ES-I3 (cell line): ENCODE measurements at regions not wholly inside any gene's neighbourhood (a gene's known extent, or its start where the extent isn't known, plus 50 kb on each side); places are given as distances from the start of the nearest gene placed in this dataset.

Source experiments
- H3K36me3 ChIP-seq: 2 replicates; pipeline ENCODE4 v1.6.1; 2013; ENCODE audit warnings: mild to moderate bottlenecking, low read length, control low read depth, moderate library complexity; ENCODE audit not compliant: insufficient read depth
- H3K4me1 ChIP-seq: 2 replicates; pipeline ENCODE4 v1.6.1; 2013; ENCODE audit warnings: mild to moderate bottlenecking, control low read depth, low read length; ENCODE audit not compliant: insufficient read depth
- H3K9ac ChIP-seq: 2 replicates; pipeline ENCODE4 v1.6.1; 2013; ENCODE audit warnings: low read depth, mild to moderate bottlenecking, low read length, moderate library complexity
- H3K9me3 ChIP-seq: 2 replicates; pipeline ENCODE4 v1.6.1; 2013; ENCODE audit warnings: mild to moderate bottlenecking, low read length, moderate library complexity; ENCODE audit not compliant: control insufficient read depth, insufficient read depth

DNA sequence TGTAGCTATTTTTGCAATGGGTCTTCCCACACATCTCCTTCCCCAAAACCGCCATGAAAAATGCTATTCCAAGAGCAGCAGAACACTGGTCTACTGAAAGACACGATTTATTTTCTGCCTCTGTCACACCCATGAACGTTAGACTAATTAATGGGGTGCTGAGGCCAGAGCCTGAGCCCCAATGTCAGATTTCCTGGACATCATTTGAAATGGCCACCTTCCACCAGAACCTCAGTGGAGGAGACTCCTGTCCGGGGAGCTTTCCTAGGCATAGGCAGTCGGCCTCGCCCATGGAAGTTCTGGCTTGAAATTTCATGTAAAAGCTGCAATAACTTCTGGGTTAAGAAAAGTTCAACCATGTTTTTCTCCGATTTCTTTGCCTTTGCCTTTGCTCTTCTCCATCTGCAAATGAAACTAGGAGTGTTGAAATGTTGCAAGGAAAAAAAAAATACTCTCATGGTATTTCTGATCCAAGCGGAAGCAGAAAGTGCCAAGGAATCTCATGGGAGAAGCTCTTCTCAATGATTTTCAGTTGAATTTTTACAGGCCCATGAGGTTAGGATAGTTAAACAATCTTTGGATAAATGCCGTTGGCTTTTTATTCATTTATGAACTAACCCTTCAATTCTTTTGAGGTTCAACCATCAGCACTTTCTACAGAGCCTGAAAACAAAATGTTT lies 570.8 kb upstream of the MGMT start:
- Histone ChIP-seq H3K36me3 (no peaks in the 10 kb centered on the region), H3K9ac (no peak overlapping the region), H3K4me1 (peaks cover 11% of the 10 kb centered on the region; the same call in 1 of the 2 replicates), H3K9me3 (no peaks in the 10 kb centered on the region)

DNA sequence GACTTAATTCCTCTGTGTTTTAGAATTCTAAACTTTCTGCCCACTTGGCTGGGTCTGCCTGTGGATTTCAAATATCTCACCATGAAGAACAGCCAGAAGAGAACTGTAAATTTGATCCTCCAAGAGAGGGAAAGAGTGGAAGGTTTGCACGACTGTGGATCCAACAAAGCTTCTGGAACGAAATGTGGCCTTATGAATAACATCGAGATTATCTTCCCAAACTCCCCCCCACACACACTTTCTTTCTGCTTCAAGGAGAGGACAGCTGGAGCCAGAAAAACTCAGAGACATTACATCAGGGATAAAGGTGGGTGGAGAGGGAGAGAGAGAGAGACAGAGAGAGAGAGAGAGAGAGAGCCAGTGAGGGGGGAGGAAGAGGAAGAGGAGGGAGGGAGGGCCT lies 570.1 kb upstream of the MGMT start:
- Histone ChIP-seq H3K9me3 (no peaks in the 10 kb centered on the region), H3K36me3 (no peaks in the 10 kb centered on the region), H3K9ac (no peak overlapping the region)

DNA sequence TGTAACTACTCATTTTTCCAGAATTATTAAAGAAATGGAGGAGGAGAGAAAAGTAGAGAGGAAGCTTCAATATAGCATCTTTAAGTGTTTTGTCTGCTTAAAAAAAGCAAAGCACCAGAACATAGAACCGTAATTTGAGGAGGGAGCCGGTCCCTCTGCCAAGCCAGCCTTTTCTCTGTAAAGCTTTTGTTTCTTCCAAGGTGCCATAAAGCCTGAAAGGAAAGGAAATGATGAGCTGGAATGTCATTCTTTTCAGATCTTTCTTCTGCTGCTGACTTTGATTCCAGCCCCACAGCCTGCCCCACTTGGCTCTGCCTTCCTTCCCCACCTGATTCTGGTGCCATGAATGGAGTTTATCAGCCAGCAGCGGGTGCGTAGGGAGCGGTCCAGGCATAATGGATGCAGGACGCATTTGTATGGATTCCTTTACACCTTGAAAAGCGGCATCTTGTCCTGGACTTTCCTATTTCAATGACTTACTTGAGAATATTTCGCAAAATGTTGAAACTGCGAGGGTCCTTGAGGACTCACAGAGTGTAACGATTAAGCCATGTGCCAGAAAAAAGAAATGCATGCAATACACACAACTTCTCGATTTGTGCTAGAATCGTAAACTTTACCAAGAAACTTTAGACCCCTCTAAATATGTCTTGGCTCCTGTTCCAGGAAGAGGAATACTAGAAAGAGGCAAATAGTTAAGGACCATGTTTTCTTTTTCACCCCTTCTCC lies 569.5 kb upstream of the MGMT start:
- Histone ChIP-seq H3K36me3 (no peaks in the 10 kb centered on the region), H3K9ac (no peak overlapping the region; the same call in 1 of the 2 replicates), H3K9me3 (no peaks in the 10 kb centered on the region), H3K4me1 (peaks cover 11% of the 10 kb centered on the region; the same call in 1 of the 2 replicates)

More for the DNA sequence above, 570.1 kb upstream of the MGMT start:
- peaks cover 11% of the 10 kb centered on the region; the same call in 1 of the 2 replicates for H3K4me1 ChIP-seq

DNA sequence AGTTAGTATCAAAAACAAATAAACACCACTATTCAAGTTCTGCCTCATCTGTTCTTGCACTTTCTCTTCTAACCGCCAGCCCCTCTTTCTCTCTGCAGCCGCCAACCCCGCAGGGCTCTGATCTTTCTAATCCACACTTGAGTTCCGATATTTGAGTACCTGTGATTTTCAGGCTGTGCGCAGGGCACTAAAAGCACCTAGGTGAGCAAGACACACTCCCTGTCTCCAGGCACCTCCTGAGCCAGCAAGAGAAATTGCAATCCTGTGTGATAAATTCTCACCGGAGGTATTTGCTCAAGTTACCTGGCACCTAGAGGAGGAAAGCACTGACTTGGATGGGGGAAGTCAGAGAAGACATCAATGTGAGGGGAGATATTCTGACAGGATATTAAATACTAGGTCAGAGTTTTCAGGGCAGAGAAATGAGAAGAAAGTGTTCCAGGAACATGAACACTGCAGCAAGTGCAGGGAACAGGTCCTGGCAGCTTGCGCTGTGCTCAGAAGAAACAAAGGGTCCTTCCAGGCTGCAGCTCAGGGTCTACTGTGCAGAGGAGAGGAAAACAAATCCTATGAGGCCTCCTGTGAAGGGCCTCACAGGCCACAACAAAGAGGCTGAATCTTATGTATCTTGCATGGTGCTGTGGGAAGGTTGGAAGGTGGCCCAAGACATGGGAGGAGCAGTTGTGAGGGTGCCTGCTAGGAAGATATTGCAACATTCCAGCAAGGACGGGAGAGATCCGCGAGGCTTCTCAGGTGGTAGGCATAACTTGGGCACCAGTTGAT lies 568.7 kb upstream of the MGMT start:
- Histone ChIP-seq H3K9ac (peak overlapping the region; percentile 32), H3K36me3 (no peaks in the 10 kb centered on the region), H3K9me3 (peaks cover 3% of the 10 kb centered on the region; the same call in 1 of the 2 replicates), H3K4me1 (peaks cover 11% of the 10 kb centered on the region; the same call in 1 of the 2 replicates)

DNA sequence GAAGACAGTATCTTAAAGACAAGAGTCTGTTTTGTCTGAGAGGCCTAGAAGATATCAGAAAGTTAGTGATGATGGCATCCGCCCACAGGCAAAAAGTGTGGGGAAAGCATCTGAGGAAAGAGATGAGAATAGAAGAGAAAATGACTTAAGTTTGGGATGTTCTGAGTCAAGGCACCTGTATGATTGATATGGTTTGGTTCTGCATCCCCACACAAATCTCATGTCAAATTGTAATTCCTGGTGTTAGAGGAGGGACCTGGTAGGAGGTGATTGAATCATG lies 568.2 kb upstream of the MGMT start:
- H3K4me1 ChIP-seq, result peaks cover 11% of the 10 kb centered on the region; the same call in 1 of the 2 replicates
- no peak overlapping the region for H3K9ac ChIP-seq
- no peaks in the 10 kb centered on the region for H3K36me3 ChIP-seq
- peaks cover 3% of the 10 kb centered on the region; the same call in 1 of the 2 replicates for H3K9me3 ChIP-seq

DNA sequence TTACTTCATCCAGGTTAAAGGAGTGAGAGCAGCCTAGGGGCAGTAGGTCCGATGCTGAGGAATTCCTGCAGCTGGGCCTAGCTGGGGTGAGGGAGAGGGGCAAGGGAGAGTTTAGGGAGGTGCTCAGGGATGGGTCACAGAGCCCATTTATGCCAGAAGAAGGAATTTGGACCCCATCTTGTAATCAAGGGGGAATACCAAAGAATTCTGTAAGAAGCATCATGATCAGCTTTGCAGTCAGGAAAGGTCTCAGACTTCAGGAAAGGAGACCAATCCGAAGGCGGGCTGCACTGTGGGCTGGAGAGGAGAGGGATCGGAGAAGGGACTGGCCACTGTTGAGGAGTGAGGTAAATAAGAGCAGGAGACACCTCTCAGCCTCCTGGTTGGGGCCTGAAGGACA lies 566.6 kb upstream of the MGMT start:
- peaks cover 3% of the 10 kb centered on the region; the same call in 1 of the 2 replicates for H3K9me3 ChIP-seq
- no peak overlapping the region for H3K9ac ChIP-seq
- no peaks in the 10 kb centered on the region for H3K36me3 ChIP-seq
- peaks cover 11% of the 10 kb centered on the region; the same call in 1 of the 2 replicates for H3K4me1 ChIP-seq

DNA sequence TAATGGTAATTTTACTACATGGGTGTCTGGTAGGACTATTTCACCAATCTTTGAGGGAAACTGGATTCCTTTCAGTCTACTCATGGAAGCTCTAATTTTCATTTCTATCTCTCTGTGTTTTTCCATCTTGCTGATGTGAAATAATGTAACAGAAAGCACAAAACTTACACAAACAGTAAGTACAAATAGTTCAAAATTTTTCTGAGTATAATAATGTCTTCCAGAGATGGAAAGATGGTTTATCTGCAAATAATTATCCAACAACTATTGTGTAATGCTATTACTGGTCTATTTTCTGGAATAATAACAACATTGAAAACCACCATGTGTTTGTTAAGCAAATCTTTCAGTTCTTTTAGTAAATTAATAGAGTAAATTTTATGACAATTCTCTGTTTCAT lies 565.8 kb upstream of the MGMT start:
- Histone ChIP-seq H3K36me3 (no peaks in the 10 kb centered on the region), H3K9me3 (peaks cover 3% of the 10 kb centered on the region; the same call in 1 of the 2 replicates), H3K4me1 (peaks cover 11% of the 10 kb centered on the region; the same call in 1 of the 2 replicates), H3K9ac (no peak overlapping the region)

DNA sequence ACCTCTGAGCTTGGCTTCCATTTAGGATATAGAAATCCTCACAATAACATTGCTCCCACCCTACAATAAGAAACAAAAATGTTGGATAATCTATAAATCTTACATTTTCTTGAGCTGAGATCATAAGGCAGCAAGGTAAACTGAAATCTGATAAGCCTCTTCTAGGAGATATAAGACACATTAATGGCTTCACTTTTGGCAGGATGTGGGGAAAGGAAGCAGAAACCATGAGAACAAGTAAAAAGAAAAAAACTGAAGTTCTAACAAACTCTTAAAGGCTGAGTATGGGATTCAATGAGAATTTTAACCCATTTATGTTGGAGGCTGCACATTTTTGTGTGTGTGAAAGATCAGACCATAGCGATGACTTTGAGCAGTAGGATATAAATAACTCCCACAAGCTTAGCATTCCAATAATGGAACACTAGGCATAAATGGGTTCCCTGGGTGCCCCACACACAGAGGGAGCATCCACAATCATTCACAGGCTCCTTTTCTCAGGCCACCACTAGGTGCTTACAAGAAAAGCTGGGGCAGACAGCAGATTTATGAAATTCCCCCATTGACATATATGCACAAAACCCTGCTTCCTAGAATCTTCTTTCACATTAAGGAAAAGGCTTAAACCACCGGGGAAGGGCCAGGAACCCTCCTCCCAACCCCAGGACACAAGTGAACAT lies 564.9 kb upstream of the MGMT start:
- H3K4me1 ChIP-seq, result peaks cover 11% of the 10 kb centered on the region; the same call in 1 of the 2 replicates
- H3K9ac ChIP-seq, result no peak overlapping the region
- H3K36me3 ChIP-seq, result no peaks in the 10 kb centered on the region
- peaks cover 3% of the 10 kb centered on the region; the same call in 1 of the 2 replicates for H3K9me3 ChIP-seq

DNA sequence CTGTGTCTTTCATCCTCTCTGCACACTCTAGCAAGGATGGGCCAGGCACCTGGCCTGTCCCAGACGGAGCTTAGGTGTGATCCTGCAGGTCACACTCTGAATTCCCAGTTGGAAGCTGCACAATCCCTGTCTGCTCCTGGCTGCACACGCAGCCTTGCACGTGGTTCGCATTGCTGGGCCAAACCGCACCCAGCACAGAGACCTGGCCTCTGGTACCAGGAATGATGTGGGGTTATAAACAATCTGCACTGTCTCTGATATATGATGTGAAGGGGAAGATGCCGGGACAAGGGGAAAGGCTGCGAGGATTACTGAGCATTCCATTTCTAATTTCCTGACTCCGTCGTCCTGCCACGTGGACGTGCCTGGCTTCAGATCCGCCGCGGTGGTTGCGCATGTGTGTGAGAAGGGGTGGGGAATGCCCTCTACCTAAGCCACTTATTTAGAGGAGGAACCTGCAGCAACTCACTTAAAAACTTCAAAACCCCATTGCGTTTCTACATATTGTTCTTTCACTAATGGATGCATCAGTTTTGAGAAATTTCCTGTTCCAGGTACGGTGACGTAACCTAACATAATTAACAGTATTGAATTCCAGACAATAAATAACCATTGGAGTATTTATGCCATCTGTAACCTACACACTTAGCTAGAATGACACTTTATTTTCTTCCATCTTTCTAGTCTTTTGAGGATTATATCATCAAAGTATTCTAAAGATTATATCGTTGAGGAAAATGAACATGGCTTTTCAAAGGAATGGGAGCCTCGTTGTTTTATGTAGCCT lies 559.7 kb upstream of the MGMT start:
- H3K9me3 ChIP-seq, result peaks cover 3% of the 10 kb centered on the region; the same call in 1 of the 2 replicates
- H3K9ac ChIP-seq, result no peak overlapping the region
- no peaks in the 10 kb centered on the region; the same call in 1 of the 2 replicates for H3K4me1 ChIP-seq
- H3K36me3 ChIP-seq, result no peaks in the 10 kb centered on the region

DNA sequence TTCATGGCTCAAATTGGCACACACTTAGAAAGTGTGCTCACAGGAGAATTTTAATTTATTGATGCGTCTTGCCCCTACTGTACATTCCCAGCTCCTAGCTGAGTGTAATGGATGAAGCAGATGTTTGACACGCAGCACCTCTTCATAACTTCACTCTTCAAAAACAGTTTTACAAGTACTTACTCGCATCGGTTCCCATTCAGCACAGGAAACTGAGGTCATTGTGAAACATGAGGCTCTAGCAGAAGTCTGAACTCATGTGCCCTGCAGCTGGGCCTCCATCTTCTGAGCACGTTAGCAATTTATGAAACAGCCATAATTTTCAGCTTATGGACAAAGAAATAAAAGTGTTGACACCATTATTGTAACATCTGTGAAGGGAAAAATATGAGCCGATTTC lies 558.9 kb upstream of the MGMT start:
- H3K9ac ChIP-seq, result no peak overlapping the region
- H3K9me3 ChIP-seq, result no peaks in the 10 kb centered on the region
- H3K36me3 ChIP-seq, result no peaks in the 10 kb centered on the region
- H3K4me1 ChIP-seq, result no peaks in the 10 kb centered on the region; the same call in 1 of the 2 replicates

DNA sequence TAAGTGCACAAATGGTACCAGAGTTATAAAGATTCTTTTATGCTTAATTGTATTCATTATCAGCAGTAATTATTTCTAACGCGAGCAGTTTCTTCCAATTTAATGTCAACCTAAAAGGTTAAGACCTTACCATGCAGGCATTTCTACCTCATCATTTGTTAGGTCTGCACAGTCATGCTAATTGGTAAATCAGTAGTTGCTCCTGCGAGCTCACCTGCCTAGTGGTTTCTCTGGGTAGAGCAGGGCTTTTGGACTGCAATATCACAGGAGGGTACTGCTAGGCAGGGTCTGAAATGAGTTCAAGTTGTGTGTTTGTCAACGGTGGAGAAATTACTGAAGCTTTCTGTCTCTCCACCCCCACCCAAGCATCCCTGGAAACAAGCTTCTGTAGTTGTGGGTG lies 558.5 kb upstream of the MGMT start:
- Histone ChIP-seq H3K9ac (no peak overlapping the region), H3K36me3 (no peaks in the 10 kb centered on the region), H3K4me1 (no peaks in the 10 kb centered on the region; the same call in 1 of the 2 replicates), H3K9me3 (no peaks in the 10 kb centered on the region)

DNA sequence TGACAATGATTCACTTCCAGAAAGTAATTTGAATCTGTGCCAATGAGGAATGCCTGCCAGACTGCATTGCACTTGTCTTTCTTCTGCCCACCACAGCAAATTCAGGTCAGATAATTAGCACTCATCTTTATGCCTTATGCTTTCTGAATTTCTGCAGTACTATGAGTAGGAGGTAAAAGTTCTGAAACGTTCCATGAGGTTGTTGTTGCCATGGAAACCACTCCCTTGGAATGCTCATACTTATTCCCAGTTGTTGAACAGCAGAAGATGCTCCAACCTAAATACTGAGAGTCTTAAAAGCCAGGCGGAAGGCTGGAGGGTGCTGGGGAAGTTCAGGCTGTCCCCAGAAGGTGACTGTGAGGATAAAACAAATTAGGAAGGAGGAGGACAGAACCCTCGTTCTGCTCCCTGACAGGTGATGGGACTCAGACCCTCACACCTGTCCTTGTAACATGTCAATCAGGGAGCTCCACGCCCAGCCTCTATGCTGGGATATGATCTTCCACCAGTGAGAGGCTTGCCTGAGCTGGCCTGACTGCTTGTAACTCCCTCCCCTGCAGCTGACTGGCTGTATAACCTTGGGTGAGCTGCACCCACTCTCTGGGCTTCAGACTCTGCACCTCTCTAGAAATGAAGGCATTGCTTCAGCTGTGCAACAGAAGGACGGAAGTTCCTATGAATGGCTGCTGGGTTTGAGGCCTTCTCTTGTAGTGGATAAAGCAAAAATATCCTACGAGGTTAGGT lies 554.3 kb upstream of the MGMT start:
- no peaks in the 10 kb centered on the region; the same call in 1 of the 2 replicates for H3K4me1 ChIP-seq
- no peaks in the 10 kb centered on the region for H3K36me3 ChIP-seq
- no peak overlapping the region for H3K9ac ChIP-seq
- H3K9me3 ChIP-seq, result no peaks in the 10 kb centered on the region

DNA sequence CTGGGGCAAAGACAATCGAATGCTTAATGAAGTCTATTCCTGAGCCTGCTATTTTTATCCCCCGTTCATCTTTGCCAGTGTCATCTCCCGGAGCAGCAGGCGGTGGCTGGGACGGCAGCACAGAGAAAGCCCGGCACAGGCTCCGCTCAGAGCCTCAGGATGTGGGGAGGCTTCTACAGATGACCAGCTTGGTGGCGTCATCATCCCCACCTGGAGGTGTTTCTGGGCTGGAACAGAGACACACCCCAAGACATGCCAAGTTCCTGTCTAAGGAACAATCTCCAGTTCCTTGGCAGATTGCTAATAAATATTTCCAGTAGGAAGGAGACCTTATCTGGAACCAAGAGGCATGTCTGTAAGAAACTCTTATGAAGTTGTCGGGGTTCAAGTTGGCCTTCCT lies 552.4 kb upstream of the MGMT start:
- no peaks in the 10 kb centered on the region for H3K4me1 ChIP-seq
- H3K36me3 ChIP-seq, result no peaks in the 10 kb centered on the region
- H3K9ac ChIP-seq, result no peak overlapping the region
- 0 out of 2 replicates have a peak, but pooled peaks cover 2% of the 10 kb centered on the region for H3K9me3 ChIP-seq
